ENCODE measurements at regions not wholly inside any gene's neighbourhood (a gene's known extent, or its start where the extent isn't known, plus 50 kb on each side); places are given as distances from the start of the nearest gene placed in this dataset.

DNA sequence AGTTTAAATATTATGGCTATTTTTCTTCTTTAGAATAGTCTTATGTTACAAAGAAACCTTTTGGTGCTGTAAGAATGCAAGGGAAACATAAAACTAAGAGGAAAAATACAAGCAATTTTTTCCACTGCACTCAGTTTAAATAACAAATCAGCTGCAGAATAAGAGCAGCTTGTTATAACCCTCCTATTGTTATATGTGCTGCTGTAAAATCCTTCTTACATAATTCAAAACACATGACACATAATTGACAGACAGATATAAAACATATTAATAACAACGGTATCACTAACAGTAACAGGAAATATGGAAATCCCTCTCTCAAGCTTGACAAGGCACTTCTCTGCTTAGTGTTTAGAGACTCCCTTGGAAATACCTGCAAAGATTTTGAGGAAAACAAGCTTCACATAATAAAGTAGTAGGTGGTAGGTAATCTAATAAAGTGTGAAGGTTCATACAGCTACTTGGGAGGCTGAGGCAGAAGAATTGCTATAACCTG is 385.3 kb upstream of the HS3ST1 start:
- no peaks in the 10 kb centered on the region for H3K27me3 Mint-ChIP-seq (ENCODE audit: insufficient read depth, low read depth, poor library complexity)
- H3K4me1 Mint-ChIP-seq: no peaks in the 10 kb centered on the region
- Histone ChIP-seq H3K4me1 (ENCODE audit: insufficient read depth) (no peaks in the 10 kb centered on the region), H2AFZ (no peak overlapping the region), H3K79me2 (replicated peaks; ENCODE audit: insufficient read depth) (no peaks in the 10 kb centered on the region), H4K20me1 (replicated peaks; ENCODE audit: insufficient read depth) (no peaks in the 10 kb centered on the region), H3K27me3 (ENCODE audit: insufficient read depth) (no peaks in the 10 kb centered on the region), H3K4me2 (no peak overlapping the region), H3F3A (replicated peaks; ENCODE audit: low read depth) (no peaks in the 10 kb centered on the region), H3K4me3 (no peak overlapping the region), H3K9me2 (ENCODE audit: insufficient read depth) (no peaks in the 10 kb centered on the region; the same call in 1 of the 2 replicates), H3K27ac (ENCODE audit: low read depth) (no peak overlapping the region), H3K36me3 (ENCODE audit: insufficient read depth) (no peaks in the 10 kb centered on the region)
- H3K27ac Mint-ChIP-seq: no peak overlapping the region
- TF ChIP-seq EZH2 (IDR thresholded peaks at IDR 0.05; ENCODE audit: low read depth, unreplicated experiment) (no peak), EZH2phosphoT487 (IDR thresholded peaks at IDR 0.05; ENCODE audit: unreplicated experiment) (no peak), ZNF114 (CRISPR knock-in tag; IDR thresholded peaks at IDR 0.05) (no peak), NANOG (IDR thresholded peaks at IDR 0.05; ENCODE audit: borderline replicate concordance) (no peak), STAT1 (IDR thresholded peaks at IDR 0.05; ENCODE audit: unreplicated experiment) (no peak), POLR2AphosphoS5 (IDR thresholded peaks at IDR 0.05; ENCODE audit: low read depth) (no peak), ZNF331 (CRISPR knock-in tag; IDR thresholded peaks at IDR 0.05; ENCODE audit: low read depth) (no peak), CREB1 (CRISPR knock-in tag; IDR thresholded peaks at IDR 0.05; ENCODE audit: low read depth) (no peak), JUNB (IDR thresholded peaks at IDR 0.05; ENCODE audit: unreplicated experiment) (no peak)
- TF ChIP-seq, protein P1, sequence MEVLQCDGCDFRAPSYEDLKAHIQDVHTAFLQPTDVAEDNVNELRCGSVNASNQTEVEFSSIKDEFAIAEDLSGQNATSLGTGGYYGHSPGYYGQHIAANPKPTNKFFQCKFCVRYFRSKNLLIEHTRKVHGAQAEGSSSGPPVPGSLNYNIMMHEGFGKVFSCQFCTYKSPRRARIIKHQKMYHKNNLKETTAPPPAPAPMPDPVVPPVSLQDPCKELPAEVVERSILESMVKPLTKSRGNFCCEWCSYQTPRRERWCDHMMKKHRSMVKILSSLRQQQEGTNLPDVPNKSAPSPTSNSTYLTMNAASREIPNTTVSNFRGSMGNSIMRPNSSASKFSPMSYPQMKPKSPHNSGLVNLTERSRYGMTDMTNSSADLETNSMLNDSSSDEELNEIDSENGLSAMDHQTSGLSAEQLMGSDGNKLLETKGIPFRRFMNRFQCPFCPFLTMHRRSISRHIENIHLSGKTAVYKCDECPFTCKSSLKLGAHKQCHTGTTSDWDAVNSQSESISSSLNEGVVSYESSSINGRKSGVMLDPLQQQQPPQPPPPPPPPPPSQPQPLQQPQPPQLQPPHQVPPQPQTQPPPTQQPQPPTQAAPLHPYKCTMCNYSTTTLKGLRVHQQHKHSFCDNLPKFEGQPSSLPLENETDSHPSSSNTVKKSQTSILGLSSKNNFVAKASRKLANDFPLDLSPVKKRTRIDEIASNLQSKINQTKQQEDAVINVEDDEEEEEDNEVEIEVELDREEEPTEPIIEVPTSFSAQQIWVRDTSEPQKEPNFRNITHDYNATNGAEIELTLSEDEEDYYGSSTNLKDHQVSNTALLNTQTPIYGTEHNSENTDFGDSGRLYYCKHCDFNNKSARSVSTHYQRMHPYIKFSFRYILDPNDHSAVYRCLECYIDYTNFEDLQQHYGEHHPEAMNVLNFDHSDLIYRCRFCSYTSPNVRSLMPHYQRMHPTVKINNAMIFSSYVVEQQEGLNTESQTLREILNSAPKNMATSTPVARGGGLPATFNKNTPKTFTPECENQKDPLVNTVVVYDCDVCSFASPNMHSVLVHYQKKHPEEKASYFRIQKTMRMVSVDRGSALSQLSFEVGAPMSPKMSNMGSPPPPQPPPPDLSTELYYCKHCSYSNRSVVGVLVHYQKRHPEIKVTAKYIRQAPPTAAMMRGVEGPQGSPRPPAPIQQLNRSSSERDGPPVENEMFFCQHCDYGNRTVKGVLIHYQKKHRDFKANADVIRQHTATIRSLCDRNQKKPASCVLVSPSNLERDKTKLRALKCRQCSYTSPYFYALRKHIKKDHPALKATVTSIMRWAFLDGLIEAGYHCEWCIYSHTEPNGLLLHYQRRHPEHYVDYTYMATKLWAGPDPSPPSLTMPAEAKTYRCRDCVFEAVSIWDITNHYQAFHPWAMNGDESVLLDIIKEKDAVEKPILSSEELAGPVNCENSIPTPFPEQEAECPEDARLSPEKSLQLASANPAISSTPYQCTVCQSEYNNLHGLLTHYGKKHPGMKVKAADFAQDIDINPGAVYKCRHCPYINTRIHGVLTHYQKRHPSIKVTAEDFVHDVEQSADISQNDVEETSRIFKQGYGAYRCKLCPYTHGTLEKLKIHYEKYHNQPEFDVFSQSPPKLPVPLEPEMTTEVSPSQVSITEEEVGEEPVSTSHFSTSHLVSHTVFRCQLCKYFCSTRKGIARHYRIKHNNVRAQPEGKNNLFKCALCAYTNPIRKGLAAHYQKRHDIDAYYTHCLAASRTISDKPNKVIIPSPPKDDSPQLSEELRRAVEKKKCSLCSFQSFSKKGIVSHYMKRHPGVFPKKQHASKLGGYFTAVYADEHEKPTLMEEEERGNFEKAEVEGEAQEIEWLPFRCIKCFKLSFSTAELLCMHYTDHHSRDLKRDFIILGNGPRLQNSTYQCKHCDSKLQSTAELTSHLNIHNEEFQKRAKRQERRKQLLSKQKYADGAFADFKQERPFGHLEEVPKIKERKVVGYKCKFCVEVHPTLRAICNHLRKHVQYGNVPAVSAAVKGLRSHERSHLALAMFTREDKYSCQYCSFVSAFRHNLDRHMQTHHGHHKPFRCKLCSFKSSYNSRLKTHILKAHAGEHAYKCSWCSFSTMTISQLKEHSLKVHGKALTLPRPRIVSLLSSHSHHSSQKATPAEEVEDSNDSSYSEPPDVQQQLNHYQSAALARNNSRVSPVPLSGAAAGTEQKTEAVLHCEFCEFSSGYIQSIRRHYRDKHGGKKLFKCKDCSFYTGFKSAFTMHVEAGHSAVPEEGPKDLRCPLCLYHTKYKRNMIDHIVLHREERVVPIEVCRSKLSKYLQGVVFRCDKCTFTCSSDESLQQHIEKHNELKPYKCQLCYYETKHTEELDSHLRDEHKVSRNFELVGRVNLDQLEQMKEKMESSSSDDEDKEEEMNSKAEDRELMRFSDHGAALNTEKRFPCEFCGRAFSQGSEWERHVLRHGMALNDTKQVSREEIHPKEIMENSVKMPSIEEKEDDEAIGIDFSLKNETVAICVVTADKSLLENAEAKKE (CRISPR knock-in tag; IDR thresholded peaks at IDR 0.05): no peak
- TF ChIP-seq, protein P2, sequence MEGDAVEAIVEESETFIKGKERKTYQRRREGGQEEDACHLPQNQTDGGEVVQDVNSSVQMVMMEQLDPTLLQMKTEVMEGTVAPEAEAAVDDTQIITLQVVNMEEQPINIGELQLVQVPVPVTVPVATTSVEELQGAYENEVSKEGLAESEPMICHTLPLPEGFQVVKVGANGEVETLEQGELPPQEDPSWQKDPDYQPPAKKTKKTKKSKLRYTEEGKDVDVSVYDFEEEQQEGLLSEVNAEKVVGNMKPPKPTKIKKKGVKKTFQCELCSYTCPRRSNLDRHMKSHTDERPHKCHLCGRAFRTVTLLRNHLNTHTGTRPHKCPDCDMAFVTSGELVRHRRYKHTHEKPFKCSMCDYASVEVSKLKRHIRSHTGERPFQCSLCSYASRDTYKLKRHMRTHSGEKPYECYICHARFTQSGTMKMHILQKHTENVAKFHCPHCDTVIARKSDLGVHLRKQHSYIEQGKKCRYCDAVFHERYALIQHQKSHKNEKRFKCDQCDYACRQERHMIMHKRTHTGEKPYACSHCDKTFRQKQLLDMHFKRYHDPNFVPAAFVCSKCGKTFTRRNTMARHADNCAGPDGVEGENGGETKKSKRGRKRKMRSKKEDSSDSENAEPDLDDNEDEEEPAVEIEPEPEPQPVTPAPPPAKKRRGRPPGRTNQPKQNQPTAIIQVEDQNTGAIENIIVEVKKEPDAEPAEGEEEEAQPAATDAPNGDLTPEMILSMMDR (conservative IDR thresholded peaks at IDR 0.05; ENCODE audit: low read depth in 2 of 2): no peak
- TF ChIP-seq, protein P3, sequence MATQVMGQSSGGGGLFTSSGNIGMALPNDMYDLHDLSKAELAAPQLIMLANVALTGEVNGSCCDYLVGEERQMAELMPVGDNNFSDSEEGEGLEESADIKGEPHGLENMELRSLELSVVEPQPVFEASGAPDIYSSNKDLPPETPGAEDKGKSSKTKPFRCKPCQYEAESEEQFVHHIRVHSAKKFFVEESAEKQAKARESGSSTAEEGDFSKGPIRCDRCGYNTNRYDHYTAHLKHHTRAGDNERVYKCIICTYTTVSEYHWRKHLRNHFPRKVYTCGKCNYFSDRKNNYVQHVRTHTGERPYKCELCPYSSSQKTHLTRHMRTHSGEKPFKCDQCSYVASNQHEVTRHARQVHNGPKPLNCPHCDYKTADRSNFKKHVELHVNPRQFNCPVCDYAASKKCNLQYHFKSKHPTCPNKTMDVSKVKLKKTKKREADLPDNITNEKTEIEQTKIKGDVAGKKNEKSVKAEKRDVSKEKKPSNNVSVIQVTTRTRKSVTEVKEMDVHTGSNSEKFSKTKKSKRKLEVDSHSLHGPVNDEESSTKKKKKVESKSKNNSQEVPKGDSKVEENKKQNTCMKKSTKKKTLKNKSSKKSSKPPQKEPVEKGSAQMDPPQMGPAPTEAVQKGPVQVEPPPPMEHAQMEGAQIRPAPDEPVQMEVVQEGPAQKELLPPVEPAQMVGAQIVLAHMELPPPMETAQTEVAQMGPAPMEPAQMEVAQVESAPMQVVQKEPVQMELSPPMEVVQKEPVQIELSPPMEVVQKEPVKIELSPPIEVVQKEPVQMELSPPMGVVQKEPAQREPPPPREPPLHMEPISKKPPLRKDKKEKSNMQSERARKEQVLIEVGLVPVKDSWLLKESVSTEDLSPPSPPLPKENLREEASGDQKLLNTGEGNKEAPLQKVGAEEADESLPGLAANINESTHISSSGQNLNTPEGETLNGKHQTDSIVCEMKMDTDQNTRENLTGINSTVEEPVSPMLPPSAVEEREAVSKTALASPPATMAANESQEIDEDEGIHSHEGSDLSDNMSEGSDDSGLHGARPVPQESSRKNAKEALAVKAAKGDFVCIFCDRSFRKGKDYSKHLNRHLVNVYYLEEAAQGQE (IDR thresholded peaks at IDR 0.05; ENCODE audit: unreplicated experiment): no peak
- TF ChIP-seq, protein P4, sequence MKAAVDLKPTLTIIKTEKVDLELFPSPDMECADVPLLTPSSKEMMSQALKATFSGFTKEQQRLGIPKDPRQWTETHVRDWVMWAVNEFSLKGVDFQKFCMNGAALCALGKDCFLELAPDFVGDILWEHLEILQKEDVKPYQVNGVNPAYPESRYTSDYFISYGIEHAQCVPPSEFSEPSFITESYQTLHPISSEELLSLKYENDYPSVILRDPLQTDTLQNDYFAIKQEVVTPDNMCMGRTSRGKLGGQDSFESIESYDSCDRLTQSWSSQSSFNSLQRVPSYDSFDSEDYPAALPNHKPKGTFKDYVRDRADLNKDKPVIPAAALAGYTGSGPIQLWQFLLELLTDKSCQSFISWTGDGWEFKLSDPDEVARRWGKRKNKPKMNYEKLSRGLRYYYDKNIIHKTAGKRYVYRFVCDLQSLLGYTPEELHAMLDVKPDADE (IDR thresholded peaks at IDR 0.05): no peak
- no peak for ATAC-seq
- no peaks in the 10 kb centered on the region for H3K9me3 Mint-ChIP-seq
- peaks cover 3% of the 10 kb centered on the region; the same call in 1 of the 3 replicates for H3K36me3 Mint-ChIP-seq (ENCODE audit: low read depth)
- no peak for DNase-seq (ENCODE audit: low spot score)
- H3K4me3 Mint-ChIP-seq: no peak overlapping the region
